ENCODE measurements at regions not wholly inside any gene's neighbourhood (a gene's known extent, or its start where the extent isn't known, plus 50 kb on each side); places are given as distances from the start of the nearest gene placed in this dataset.

GRCh38 chr16:13351181-13351580, 449.8 kb downstream of the SHISA9 start:
- TF ChIP-seq POLR2A (IDR thresholded peaks at IDR 0.05) (no peak), CTCF (IDR thresholded peaks at IDR 0.05) (no peak)
